ENCODE measurements at regions not wholly inside any gene's neighbourhood (a gene's known extent, or its start where the extent isn't known, plus 50 kb on each side); places are given as distances from the start of the nearest gene placed in this dataset.

GRCh38 chr16:65773301-65773874 lies 593.1 kb upstream of the CDH5 start:
- Histone ChIP-seq H3K36me3 (ENCODE audit: insufficient read depth) (no peaks in the 10 kb centered on the region), H3K4me3 (IDR thresholded peaks at IDR 0.05; ENCODE audit: insufficient read depth, low read depth, low read length) (no peak overlapping the region), H4K20me1 (ENCODE audit: insufficient read depth) (no peaks in the 10 kb centered on the region), H3K27me3 (ENCODE audit: insufficient read depth, low read depth) (no peaks in the 10 kb centered on the region), H2AFZ (ENCODE audit: low read depth) (no peak overlapping the region), H3K9ac (no peak overlapping the region), H3K27ac (no peak overlapping the region), H3K4me2 (no peak overlapping the region), H3K79me2 (ENCODE audit: insufficient read depth, low read depth) (no peaks in the 10 kb centered on the region), H3K4me1 (ENCODE audit: low read depth, poor library complexity, severe bottlenecking) (no peaks in the 10 kb centered on the region)
- TF ChIP-seq, protein P1, sequence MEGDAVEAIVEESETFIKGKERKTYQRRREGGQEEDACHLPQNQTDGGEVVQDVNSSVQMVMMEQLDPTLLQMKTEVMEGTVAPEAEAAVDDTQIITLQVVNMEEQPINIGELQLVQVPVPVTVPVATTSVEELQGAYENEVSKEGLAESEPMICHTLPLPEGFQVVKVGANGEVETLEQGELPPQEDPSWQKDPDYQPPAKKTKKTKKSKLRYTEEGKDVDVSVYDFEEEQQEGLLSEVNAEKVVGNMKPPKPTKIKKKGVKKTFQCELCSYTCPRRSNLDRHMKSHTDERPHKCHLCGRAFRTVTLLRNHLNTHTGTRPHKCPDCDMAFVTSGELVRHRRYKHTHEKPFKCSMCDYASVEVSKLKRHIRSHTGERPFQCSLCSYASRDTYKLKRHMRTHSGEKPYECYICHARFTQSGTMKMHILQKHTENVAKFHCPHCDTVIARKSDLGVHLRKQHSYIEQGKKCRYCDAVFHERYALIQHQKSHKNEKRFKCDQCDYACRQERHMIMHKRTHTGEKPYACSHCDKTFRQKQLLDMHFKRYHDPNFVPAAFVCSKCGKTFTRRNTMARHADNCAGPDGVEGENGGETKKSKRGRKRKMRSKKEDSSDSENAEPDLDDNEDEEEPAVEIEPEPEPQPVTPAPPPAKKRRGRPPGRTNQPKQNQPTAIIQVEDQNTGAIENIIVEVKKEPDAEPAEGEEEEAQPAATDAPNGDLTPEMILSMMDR (conservative IDR thresholded peaks at IDR 0.05; ENCODE audit: low read depth, low read length), result no peak

GRCh38 chr16:65772134-65772732 lies 594.3 kb upstream of the CDH5 start:
- Histone ChIP-seq H2AFZ (ENCODE audit: low read depth) (no peak overlapping the region), H4K20me1 (ENCODE audit: insufficient read depth) (no peaks in the 10 kb centered on the region), H3K4me1 (ENCODE audit: low read depth, poor library complexity, severe bottlenecking) (no peaks in the 10 kb centered on the region), H3K4me2 (no peak overlapping the region), H3K79me2 (ENCODE audit: insufficient read depth, low read depth) (no peaks in the 10 kb centered on the region), H3K9ac (no peak overlapping the region), H3K27ac (no peak overlapping the region), H3K36me3 (ENCODE audit: insufficient read depth) (no peaks in the 10 kb centered on the region), H3K27me3 (ENCODE audit: insufficient read depth, low read depth) (no peaks in the 10 kb centered on the region), H3K4me3 (IDR thresholded peaks at IDR 0.05; ENCODE audit: insufficient read depth, low read depth, low read length) (no peak overlapping the region)
- TF ChIP-seq, protein P1 (conservative IDR thresholded peaks at IDR 0.05; ENCODE audit: low read depth, low read length), result no peak

GRCh38 chr16:65771707-65772106 lies 594.8 kb upstream of the CDH5 start:
- Histone ChIP-seq H3K79me2 (ENCODE audit: insufficient read depth, low read depth) (no peaks in the 10 kb centered on the region), H3K27ac (no peak overlapping the region), H3K4me3 (IDR thresholded peaks at IDR 0.05; ENCODE audit: insufficient read depth, low read depth, low read length) (no peak overlapping the region), H3K9ac (no peak overlapping the region), H3K27me3 (ENCODE audit: insufficient read depth, low read depth) (no peaks in the 10 kb centered on the region), H3K36me3 (ENCODE audit: insufficient read depth) (no peaks in the 10 kb centered on the region), H2AFZ (ENCODE audit: low read depth) (no peak overlapping the region), H3K4me2 (no peak overlapping the region), H4K20me1 (ENCODE audit: insufficient read depth) (no peaks in the 10 kb centered on the region), H3K4me1 (ENCODE audit: low read depth, poor library complexity, severe bottlenecking) (no peaks in the 10 kb centered on the region)
- TF ChIP-seq, protein P1 (conservative IDR thresholded peaks at IDR 0.05; ENCODE audit: low read depth, low read length), result no peak

GRCh38 chr16:65770752-65771151 lies 595.7 kb upstream of the CDH5 start:
- Histone ChIP-seq H3K4me2 (no peak overlapping the region), H3K27me3 (ENCODE audit: insufficient read depth, low read depth) (no peaks in the 10 kb centered on the region), H2AFZ (ENCODE audit: low read depth) (no peak overlapping the region), H4K20me1 (ENCODE audit: insufficient read depth) (no peaks in the 10 kb centered on the region), H3K9ac (no peak overlapping the region), H3K79me2 (ENCODE audit: insufficient read depth, low read depth) (no peaks in the 10 kb centered on the region), H3K4me3 (IDR thresholded peaks at IDR 0.05; ENCODE audit: insufficient read depth, low read depth, low read length) (no peak overlapping the region), H3K27ac (no peak overlapping the region), H3K36me3 (ENCODE audit: insufficient read depth) (no peaks in the 10 kb centered on the region), H3K4me1 (ENCODE audit: low read depth, poor library complexity, severe bottlenecking) (no peaks in the 10 kb centered on the region)
- TF ChIP-seq, protein P1 (conservative IDR thresholded peaks at IDR 0.05; ENCODE audit: low read depth, low read length), result no peak
